B cell (primary cell): ENCODE measurements at regions not wholly inside any gene's neighbourhood (a gene's known extent, or its start where the extent isn't known, plus 50 kb on each side); places are given as distances from the start of the nearest gene placed in this dataset.

ENCODE experiments used
- CTCF ChIP-seq: fragments of 200-600 bp; IDR thresholded peaks from one replicate; pipeline ENCODE4 v1.8.0; 2022; ENCODE audit warnings: antibody characterized with exemption, mild to moderate bottlenecking
- EZH2 ChIP-seq: IDR thresholded peaks from 2 replicates; pipeline ENCODE4 v1.6.1; 2012; ENCODE audit warnings: borderline replicate concordance, low read depth, mild to moderate bottlenecking, moderate library complexity, low read length; ENCODE audit not compliant: insufficient read depth, poor library complexity, severe bottlenecking

- TF ChIP-seq CTCF (no peak), EZH2 (no peak)
Measured at GRCh38 chr7:155219947-155220769, 77.5 kb upstream of the INSIG1 start.
